ENCODE measurements at regions not wholly inside any gene's neighbourhood (a gene's known extent, or its start where the extent isn't known, plus 50 kb on each side); places are given as distances from the start of the nearest gene placed in this dataset.

GRCh38 chr13:47623862-47624261, 377.2 kb downstream of the SUCLA2 start:
- no peak for TF ChIP-seq TAF1 (IDR thresholded peaks at IDR 0.05; ENCODE audit: low read depth)
- TF ChIP-seq CTCF (IDR thresholded peaks at IDR 0.05; ENCODE audit: poor library complexity, severe bottlenecking) = no peak
- no peak for TF ChIP-seq RAD21 (conservative IDR thresholded peaks at IDR 0.05)
- no peak for TF ChIP-seq REST (IDR thresholded peaks at IDR 0.05; ENCODE audit: borderline replicate concordance)
- TF ChIP-seq EZH2 (IDR thresholded peaks at IDR 0.05; ENCODE audit: borderline replicate concordance, insufficient read depth, low read length, poor library complexity, severe bottlenecking) = no peak
- no peak for TF ChIP-seq POLR2AphosphoS5 (IDR thresholded peaks at IDR 0.05)
- TF ChIP-seq EP300 (conservative IDR thresholded peaks at IDR 0.05; ENCODE audit: poor library complexity, severe bottlenecking) = no peak

Data from neural cell (in vitro differentiated cells).